Subcutaneous abdominal adipose tissue (tissue), 5 donors: ENCODE measurements at regions not wholly inside any gene's neighbourhood (a gene's known extent, or its start where the extent isn't known, plus 50 kb on each side); places are given as distances from the start of the nearest gene placed in this dataset.

Experiments
- H3K27ac ChIP-seq: one replicate; pipeline ENCODE4 v1.7.0; 2013; ENCODE audit warnings: low read depth, mild to moderate bottlenecking, inconsistent platforms, low read length, moderate library complexity
- H3K27me3 ChIP-seq, 5 donors: one replicate each; pipeline ENCODE4 v1.7.0; 2013; ENCODE audit warnings: low read length in 5 of 5, inconsistent platforms in 1 of 5; ENCODE audit not compliant: control insufficient read depth in 5 of 5, insufficient read depth in 4 of 5
- H3K36me3 ChIP-seq, 5 donors: one replicate each; pipeline ENCODE4 v1.7.0; 2013; ENCODE audit warnings: low read length in 5 of 5; ENCODE audit not compliant: control insufficient read depth in 5 of 5, insufficient read depth in 5 of 5
- H3K4me1 ChIP-seq, 5 donors: one replicate each; pipeline ENCODE4 v1.7.0; 2013; ENCODE audit warnings: low read length in 5 of 5, mild to moderate bottlenecking in 3 of 5, moderate library complexity in 1 of 5; ENCODE audit not compliant: control insufficient read depth in 5 of 5, insufficient read depth in 5 of 5
- H3K4me3 ChIP-seq, 5 donors: one replicate each; pipeline ENCODE4 v1.7.0; 2013; ENCODE audit warnings: low read length in 5 of 5, low read depth in 1 of 5
- H3K9ac ChIP-seq, 5 donors: one replicate each; pipeline ENCODE4 v1.7.0; 2013; ENCODE audit warnings: low read length in 5 of 5, mild to moderate bottlenecking in 4 of 5, moderate library complexity in 3 of 5
- H3K9me3 ChIP-seq, 5 donors: one replicate each; pipeline ENCODE4 v1.7.0; 2013; ENCODE audit warnings: low read length in 5 of 5; ENCODE audit not compliant: control insufficient read depth in 5 of 5
- donor health status: healthy.
- donor health status: healthy.
- donor health status: healthy.
- donor health status: healthy.
- donor health status: healthy.

DNA sequence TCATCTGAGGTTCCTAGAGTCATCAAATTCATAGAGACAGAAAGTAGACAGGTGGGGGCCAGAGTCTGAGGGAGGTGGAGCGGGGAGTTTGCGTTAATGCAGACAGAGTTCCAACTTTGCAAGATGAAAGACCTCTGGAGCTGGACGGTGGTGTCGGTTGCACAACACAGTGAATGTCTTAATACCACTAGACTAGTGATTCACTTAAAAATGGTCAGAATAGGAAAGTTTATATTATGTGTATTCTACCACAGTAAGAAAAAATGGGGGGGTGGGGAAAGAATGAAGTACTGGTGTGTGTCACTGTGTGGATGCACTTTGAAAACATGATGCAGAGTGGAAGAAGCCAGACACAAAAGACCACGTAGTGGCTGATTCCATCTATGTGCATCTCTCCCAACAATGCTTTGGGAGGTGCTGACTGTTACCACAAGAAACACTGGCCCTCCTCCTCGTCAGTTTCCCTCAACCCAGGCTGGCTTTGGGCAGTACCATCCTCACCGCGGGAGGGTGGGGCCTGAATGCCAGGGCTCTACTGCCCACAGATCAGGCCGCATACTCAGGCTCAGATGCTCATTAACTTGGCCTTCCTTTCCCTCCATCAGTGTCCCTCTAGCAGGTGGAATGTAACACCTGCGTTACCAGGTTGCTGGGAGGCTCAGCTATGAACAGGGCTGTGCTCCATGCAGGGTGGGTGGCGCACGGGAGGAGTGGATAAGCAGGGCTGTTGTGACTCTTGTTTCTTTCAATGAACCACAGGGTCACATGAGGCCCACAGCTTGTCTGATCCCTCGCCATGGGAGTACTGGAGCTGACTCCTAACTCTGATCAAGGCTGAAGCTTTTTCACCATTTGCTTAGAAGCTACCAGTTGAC lies 297.0 kb downstream of the CTTN start:
- Histone ChIP-seq H3K4me3 (no peak overlapping the region), H3K36me3 (no peaks in the 10 kb centered on the region), H3K27ac (no peak overlapping the region), H3K4me1 (peaks cover 0 to 21% (median 11%) of the 10 kb centered on the region in 5 donors), H3K9ac (no peak overlapping the region), H3K27me3 (peaks cover 0 to under 1% (median 0%) of the 10 kb centered on the region in 5 donors), H3K9me3 (peaks cover 0 to 10% (median 4%) of the 10 kb centered on the region in 5 donors)

DNA sequence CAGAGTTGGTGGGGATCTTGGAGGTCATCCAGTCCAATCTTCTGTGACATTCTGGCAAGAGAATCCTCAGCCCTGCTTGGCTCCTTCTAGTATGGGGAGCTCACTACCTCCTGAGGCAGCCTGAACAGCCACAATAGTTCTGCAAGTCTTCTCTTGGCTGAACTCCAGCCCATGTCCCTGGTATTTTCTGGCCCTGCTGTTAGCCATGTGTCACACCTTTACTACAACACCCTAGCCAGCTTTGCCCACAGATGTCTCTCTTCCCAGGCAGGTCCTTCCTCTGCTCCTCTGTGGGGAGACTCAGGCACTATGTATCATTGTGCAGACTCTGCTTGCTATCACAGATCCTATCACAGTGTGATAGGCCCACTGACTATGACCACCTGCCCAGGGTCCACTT lies 297.7 kb downstream of the CTTN start:
- H3K27me3 ChIP-seq, result peaks cover 0 to 3% (median 0%) of the 10 kb centered on the region in 5 donors

DNA sequence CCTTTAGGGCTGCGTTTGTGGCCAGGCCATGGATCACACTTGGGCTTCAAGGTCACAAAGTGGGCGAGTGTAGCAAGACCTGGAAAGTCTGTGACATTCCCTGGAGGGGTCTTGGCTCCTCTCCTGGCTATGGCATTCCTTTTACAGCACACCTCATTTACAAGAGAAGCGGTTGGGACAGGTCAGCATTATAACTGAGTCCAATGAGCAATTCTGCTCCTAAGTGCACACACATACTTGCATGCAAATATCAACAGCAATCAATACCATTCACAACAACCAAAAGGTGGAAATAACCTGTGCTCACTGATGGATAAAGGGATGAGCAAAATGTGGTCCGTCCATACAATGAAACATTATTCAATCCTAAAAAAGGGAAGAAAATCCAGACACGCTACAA lies 298.2 kb downstream of the CTTN start:
- H3K27ac ChIP-seq, result no peak overlapping the region
- H3K4me1 ChIP-seq, result peaks cover 0 to 28% (median 11%) of the 10 kb centered on the region in 5 donors
- peaks cover 0 to 6% (median 4%) of the 10 kb centered on the region in 5 donors for H3K9me3 ChIP-seq
- peaks cover 0 to 3% (median 0%) of the 10 kb centered on the region in 5 donors for H3K27me3 ChIP-seq
- no peak overlapping the region for H3K9ac ChIP-seq
- no peaks in the 10 kb centered on the region for H3K36me3 ChIP-seq
- no peak overlapping the region for H3K4me3 ChIP-seq

More for the DNA sequence above, 297.7 kb downstream of the CTTN start:
- Histone ChIP-seq H3K9me3 (peaks cover 0 to 8% (median 4%) of the 10 kb centered on the region in 5 donors), H3K36me3 (no peaks in the 10 kb centered on the region), H3K4me3 (no peak overlapping the region), H3K4me1 (peaks cover 0 to 28% (median 11%) of the 10 kb centered on the region in 5 donors), H3K27ac (no peak overlapping the region), H3K9ac (no peak overlapping the region)

DNA sequence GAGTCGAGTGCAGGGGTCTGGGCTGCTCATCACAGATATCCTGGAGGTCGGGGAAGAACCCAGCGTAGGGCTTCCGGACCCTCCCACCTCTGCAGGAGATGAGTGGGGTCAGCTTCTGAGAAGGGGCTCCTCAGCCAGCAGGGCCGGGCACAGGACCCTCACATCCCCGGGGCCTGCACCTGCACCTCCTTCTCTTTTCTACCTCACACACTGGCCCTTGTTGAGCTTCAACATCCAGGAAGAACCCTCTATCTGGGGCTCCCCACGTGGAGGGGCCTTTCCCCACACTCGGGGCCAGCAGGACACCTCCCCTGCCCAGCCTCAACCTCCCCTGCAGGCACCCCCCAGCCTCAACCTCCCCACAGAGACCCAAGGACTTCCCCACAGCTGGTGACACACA lies 299.4 kb downstream of the CTTN start:
- Histone ChIP-seq H3K9ac (no peak overlapping the region), H3K4me1 (peaks cover 0 to 28% (median 11%) of the 10 kb centered on the region in 5 donors), H3K4me3 (no peak overlapping the region), H3K36me3 (no peaks in the 10 kb centered on the region), H3K9me3 (peaks cover 0 to 6% (median 4%) of the 10 kb centered on the region in 5 donors), H3K27me3 (peaks cover 0 to 3% (median 0%) of the 10 kb centered on the region in 5 donors), H3K27ac (no peak overlapping the region)

DNA sequence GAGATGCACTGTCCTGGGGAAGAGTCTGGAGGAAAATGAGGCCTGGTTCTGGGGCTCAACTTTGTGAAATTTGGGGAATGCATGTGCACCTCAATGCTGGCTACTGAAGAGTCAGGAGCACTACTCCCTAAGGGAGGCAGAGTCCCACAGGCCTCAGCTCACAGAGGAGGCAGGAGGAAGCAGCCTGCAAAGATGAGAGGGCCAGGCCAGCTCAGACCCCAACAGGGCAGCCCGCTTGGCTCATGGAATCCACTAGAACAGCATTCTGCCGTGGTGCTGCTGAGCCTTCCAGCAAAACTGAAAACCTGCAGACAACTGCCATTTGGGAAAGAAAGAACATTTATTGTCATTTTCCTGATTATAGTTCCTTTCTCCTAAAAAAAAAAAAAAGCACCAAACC lies 300.5 kb downstream of the CTTN start:
- no peaks in the 10 kb centered on the region for H3K36me3 ChIP-seq
- H3K27me3 ChIP-seq, result peaks cover 0 to 6% (median 3%) of the 10 kb centered on the region in 5 donors
- no peak overlapping the region for H3K27ac ChIP-seq
- H3K9ac ChIP-seq, result no peak overlapping the region
- H3K4me1 ChIP-seq, result peaks cover 0 to 28% (median 11%) of the 10 kb centered on the region in 5 donors
- H3K9me3 ChIP-seq, result peaks cover 0 to 6% (median 4%) of the 10 kb centered on the region in 5 donors
- no peak overlapping the region for H3K4me3 ChIP-seq

DNA sequence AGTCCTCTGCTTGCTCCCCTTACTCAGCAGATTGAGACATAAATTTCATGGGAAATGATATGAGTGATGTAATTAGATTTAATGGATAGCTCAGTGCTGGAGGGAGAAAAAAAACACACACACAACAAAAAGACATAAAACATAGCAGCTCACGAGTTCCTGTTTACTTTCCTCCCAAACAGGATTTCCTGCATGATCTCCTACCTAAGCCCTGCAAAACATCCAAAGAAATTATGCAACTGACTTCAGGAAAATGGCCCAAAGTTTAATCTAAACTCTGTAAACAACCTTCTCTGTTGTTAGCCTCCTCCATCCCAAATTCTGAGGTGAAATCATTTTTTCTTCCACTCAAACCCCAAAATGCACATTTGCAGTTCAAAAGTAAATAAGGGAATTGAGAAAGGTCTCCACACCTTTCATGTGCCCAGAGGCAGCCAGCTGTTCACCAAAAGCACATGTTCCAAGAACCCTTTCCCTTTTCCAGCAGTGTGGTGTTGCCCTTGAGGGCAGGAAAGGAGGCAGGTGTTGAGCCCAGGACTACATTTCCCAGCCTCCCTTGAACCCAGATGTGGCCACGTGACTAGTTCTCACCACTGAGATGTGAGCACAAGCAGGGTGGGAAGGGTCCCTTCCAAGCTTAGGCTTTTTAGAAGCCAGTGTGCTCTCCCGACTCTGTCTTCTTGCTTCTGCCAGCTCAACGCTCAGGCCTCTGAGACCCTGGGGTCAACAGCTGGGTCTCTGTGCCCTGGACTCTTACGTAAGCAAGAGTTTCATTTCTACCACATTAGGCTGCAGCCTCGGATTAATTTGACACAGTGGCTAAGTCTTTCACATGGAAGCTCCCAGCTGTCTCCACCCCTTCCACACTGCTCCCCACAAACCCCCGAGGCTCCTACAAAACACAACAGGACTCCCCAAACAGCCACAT lies 301.2 kb downstream of the CTTN start:
- Histone ChIP-seq H3K4me3 (no peak overlapping the region), H3K4me1 (peaks cover 0 to 28% (median 11%) of the 10 kb centered on the region in 5 donors), H3K27ac (no peak overlapping the region), H3K9ac (no peak overlapping the region), H3K9me3 (peaks cover 0 to 6% (median 4%) of the 10 kb centered on the region in 5 donors), H3K27me3 (peaks cover 0 to 6% (median 4%) of the 10 kb centered on the region in 5 donors), H3K36me3 (no peaks in the 10 kb centered on the region)

DNA sequence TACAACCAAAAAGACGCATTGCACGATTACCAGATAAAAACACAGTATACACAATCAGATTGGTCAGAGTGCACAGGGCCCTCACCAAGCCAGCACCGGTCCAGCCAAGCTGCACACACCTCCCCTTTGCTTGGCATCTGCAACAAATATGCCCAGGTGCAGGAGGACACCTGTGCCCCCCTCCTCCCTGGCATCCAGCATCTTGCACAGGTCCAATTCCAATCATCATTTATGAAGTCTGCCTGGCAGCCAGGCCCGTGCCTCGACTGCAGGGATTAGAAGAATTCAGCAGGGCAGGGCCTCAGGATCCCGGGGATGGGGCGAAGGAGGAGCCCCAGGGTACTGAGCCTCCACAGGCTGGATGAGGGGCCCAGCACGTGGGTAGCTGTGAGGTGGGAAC lies 302.1 kb downstream of the CTTN start:
- Histone ChIP-seq H3K9ac (no peak overlapping the region), H3K9me3 (peaks cover 0 to 9% (median 6%) of the 10 kb centered on the region in 5 donors), H3K27ac (no peak overlapping the region), H3K4me1 (peaks cover 0 to 28% (median 11%) of the 10 kb centered on the region in 5 donors), H3K4me3 (no peak overlapping the region), H3K36me3 (no peaks in the 10 kb centered on the region), H3K27me3 (peaks cover 3 to 6% (median 4%) of the 10 kb centered on the region in 5 donors)

DNA sequence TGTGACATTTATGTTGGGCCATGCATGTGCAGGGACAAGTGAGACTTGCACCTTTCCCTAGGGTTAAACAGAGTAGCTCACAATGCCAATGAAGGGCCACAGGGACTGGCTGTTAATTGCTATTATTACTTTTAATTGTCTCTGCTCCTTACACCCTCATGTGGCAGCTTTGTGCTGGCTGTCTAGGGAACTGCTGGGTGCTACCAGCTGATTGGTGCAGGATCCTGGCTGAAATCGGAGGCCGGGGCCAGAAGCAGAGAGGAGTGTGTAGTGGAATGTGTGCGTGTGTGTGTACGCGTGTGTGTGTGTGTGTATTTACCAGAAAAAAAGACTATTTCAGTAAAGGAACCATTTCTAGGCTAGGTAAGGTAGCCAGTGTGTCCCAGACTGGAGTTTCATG lies 302.5 kb downstream of the CTTN start:
- Histone ChIP-seq H3K27ac (no peak overlapping the region), H3K4me1 (peaks cover 0 to 28% (median 11%) of the 10 kb centered on the region in 5 donors), H3K9ac (no peak overlapping the region), H3K27me3 (peaks cover 3 to 6% (median 4%) of the 10 kb centered on the region in 5 donors), H3K36me3 (no peaks in the 10 kb centered on the region), H3K9me3 (peaks cover 0 to 11% (median 6%) of the 10 kb centered on the region in 5 donors), H3K4me3 (no peak overlapping the region)

DNA sequence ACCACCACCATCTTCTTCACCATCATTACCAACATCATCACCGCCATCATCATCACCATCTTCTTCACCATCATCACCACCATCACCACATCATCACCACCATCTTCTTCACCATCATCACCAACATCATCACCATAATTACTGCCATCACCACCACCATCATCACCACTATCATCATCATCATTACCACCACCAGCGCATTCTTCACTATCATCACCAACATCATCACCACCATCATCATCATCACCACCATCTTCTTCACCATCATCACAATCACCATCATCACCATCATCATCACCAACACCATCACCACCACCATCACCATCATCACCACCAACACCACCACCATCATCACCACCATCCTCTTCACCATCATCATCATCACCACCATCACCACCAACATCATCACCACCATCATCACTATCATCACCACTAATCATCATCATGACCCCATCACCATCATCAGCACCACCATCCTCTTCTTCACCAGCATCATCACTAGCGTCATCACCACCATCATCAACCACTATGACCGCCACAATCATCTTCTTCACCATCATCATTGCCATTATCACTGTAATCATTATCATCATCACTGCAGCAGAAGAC lies 303.8 kb downstream of the CTTN start:
- no peak overlapping the region for H3K27ac ChIP-seq
- peaks cover 3 to 6% (median 4%) of the 10 kb centered on the region in 5 donors for H3K27me3 ChIP-seq
- peaks cover 0 to 28% (median 11%) of the 10 kb centered on the region in 5 donors for H3K4me1 ChIP-seq
- H3K9me3 ChIP-seq, result peaks cover 0 to 6% (median 0%) of the 10 kb centered on the region in 5 donors
- no peak overlapping the region for H3K9ac ChIP-seq
- H3K36me3 ChIP-seq, result no peaks in the 10 kb centered on the region
- no peak overlapping the region for H3K4me3 ChIP-seq
